Subcutaneous abdominal adipose tissue (tissue), 5 donors: ENCODE measurements at regions not wholly inside any gene's neighbourhood (a gene's known extent, or its start where the extent isn't known, plus 50 kb on each side); places are given as distances from the start of the nearest gene placed in this dataset.

Experiments used
- H3K27ac ChIP-seq: one replicate; pipeline ENCODE4 v1.7.0; 2013; ENCODE audit warnings: low read depth, mild to moderate bottlenecking, inconsistent platforms, low read length, moderate library complexity
- H3K27me3 ChIP-seq, 5 donors: one replicate each; pipeline ENCODE4 v1.7.0; 2013; ENCODE audit warnings: low read length in 5 of 5, inconsistent platforms in 1 of 5; ENCODE audit not compliant: control insufficient read depth in 5 of 5, insufficient read depth in 4 of 5
- H3K36me3 ChIP-seq, 5 donors: one replicate each; pipeline ENCODE4 v1.7.0; 2013; ENCODE audit warnings: low read length in 5 of 5; ENCODE audit not compliant: control insufficient read depth in 5 of 5, insufficient read depth in 5 of 5
- H3K4me1 ChIP-seq, 5 donors: one replicate each; pipeline ENCODE4 v1.7.0; 2013; ENCODE audit warnings: low read length in 5 of 5, mild to moderate bottlenecking in 3 of 5, moderate library complexity in 1 of 5; ENCODE audit not compliant: control insufficient read depth in 5 of 5, insufficient read depth in 5 of 5
- H3K4me3 ChIP-seq, 5 donors: one replicate each; pipeline ENCODE4 v1.7.0; 2013; ENCODE audit warnings: low read length in 5 of 5, low read depth in 1 of 5
- H3K9ac ChIP-seq, 5 donors: one replicate each; pipeline ENCODE4 v1.7.0; 2013; ENCODE audit warnings: low read length in 5 of 5, mild to moderate bottlenecking in 4 of 5, moderate library complexity in 3 of 5
- H3K9me3 ChIP-seq, 5 donors: one replicate each; pipeline ENCODE4 v1.7.0; 2013; ENCODE audit warnings: low read length in 5 of 5; ENCODE audit not compliant: control insufficient read depth in 5 of 5
- donor health status: healthy.
- donor health status: healthy.
- donor health status: healthy.
- donor health status: healthy.
- donor health status: healthy.

- Histone ChIP-seq H3K27me3 (peaks cover 5 to 31% (median 20%) of the 10 kb centered on the region in 5 donors), H3K9ac (peak overlapping the region in 4 of 5 donors; percentile 32 to 80 (median 60)), H3K27ac (peak overlapping the region; percentile 39), H3K9me3 (peaks cover 0 to 7% (median 0%) of the 10 kb centered on the region in 5 donors), H3K4me1 (peaks cover 7 to 66% (median 47%) of the 10 kb centered on the region in 5 donors), H3K36me3 (no peaks in the 10 kb centered on the region), H3K4me3 (peak overlapping the region; percentile 59 to 72 (median 67))
Observed at GRCh38 chrX:40175511-40176350, 78.0 kb upstream of the BCOR start.

GRCh38 chrX:40174854-40175510, 77.2 kb upstream of the BCOR start:
- peaks cover 7 to 67% (median 47%) of the 10 kb centered on the region in 5 donors for H3K4me1 ChIP-seq
- peak overlapping the region; percentile 31 to 72 (median 66) for H3K4me3 ChIP-seq
- H3K27ac ChIP-seq: peak overlapping the region; percentile 39
- H3K9ac ChIP-seq: peak overlapping the region in 3 of 5 donors; percentile 39 to 80 (median 64)
- no peaks in the 10 kb centered on the region for H3K36me3 ChIP-seq
- H3K9me3 ChIP-seq: peaks cover 0 to 7% (median 0%) of the 10 kb centered on the region in 5 donors
- H3K27me3 ChIP-seq: peaks cover 5 to 33% (median 20%) of the 10 kb centered on the region in 5 donors

- Histone ChIP-seq H3K4me3 (peak overlapping the region; percentile 31 to 72 (median 49)), H3K27ac (peak overlapping the region; percentile 39), H3K27me3 (peaks cover 5 to 38% (median 20%) of the 10 kb centered on the region in 5 donors), H3K4me1 (peaks cover 7 to 72% (median 47%) of the 10 kb centered on the region in 5 donors), H3K9ac (peak overlapping the region in 3 of 5 donors; percentile 8 to 48 (median 39)), H3K36me3 (no peaks in the 10 kb centered on the region), H3K9me3 (peaks cover 0 to 7% (median 0%) of the 10 kb centered on the region in 5 donors)
Observed at GRCh38 chrX:40174001-40174853, 76.5 kb upstream of the BCOR start.

DNA sequence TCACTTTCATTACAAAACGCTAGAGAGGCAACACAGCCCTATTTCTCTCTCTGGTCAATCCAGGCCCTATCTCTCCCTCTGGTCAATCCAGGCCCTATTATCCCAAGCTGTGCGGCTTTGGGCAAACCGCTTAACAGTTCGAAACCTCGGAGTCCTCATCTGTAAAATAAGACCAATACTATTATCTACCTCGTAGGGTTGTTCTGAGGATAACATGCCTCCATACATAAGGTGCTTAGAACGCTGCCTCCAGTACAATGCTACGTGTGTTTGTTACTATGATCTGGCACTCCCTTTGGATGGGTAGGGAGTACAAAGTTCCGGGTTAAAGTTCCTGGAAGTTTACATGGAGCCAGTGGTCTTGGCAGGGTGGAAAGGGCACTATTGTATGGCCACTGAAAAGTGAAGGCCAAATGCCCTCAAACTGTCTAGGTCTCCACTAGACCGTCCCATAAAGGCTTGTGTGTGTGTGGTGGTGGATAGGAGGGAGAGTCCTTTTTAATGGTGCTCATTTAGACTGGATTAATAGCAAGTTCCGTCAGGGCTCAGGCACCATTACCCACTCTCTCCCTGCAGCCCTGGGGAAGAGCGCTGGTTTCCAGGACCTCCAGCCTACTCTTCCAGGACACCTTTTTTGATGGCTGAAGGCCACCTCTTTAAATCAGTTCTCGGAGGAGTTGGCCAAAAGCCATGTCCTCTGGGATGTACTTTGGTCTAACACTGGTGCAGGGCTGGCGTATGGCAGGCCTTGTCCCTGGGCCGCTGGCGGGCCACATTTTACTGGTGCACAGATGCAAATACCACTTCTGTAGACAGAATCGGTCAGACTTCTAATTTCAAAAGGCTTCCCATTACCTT, 75.6 kb upstream of the BCOR start:
- peak overlapping the region; percentile 39 for H3K27ac ChIP-seq
- H3K4me1 ChIP-seq: peaks cover 7 to 71% (median 47%) of the 10 kb centered on the region in 5 donors
- H3K27me3 ChIP-seq: peaks cover 5 to 38% (median 24%) of the 10 kb centered on the region in 5 donors
- H3K9ac ChIP-seq: no peak overlapping the region
- peaks cover 0 to 7% (median 0%) of the 10 kb centered on the region in 5 donors for H3K9me3 ChIP-seq
- no peaks in the 10 kb centered on the region for H3K36me3 ChIP-seq
- peak overlapping the region in 4 of 5 donors; percentile 35 to 72 (median 64) for H3K4me3 ChIP-seq

- H3K9me3 ChIP-seq: peaks cover 0 to 7% (median 0%) of the 10 kb centered on the region in 5 donors
- no peaks in the 10 kb centered on the region for H3K36me3 ChIP-seq
- H3K4me3 ChIP-seq: peak overlapping the region in 4 of 5 donors; percentile 61 to 67 (median 64)
- H3K9ac ChIP-seq: peak overlapping the region in 3 of 5 donors; percentile 51 to 58 (median 56)
- H3K27me3 ChIP-seq: peaks cover 5 to 38% (median 26%) of the 10 kb centered on the region in 5 donors
- peaks cover 7 to 79% (median 54%) of the 10 kb centered on the region in 5 donors for H3K4me1 ChIP-seq
- peak overlapping the region; percentile 46 for H3K27ac ChIP-seq
Observed at GRCh38 chrX:40172401-40173142, 74.8 kb upstream of the BCOR start.

DNA sequence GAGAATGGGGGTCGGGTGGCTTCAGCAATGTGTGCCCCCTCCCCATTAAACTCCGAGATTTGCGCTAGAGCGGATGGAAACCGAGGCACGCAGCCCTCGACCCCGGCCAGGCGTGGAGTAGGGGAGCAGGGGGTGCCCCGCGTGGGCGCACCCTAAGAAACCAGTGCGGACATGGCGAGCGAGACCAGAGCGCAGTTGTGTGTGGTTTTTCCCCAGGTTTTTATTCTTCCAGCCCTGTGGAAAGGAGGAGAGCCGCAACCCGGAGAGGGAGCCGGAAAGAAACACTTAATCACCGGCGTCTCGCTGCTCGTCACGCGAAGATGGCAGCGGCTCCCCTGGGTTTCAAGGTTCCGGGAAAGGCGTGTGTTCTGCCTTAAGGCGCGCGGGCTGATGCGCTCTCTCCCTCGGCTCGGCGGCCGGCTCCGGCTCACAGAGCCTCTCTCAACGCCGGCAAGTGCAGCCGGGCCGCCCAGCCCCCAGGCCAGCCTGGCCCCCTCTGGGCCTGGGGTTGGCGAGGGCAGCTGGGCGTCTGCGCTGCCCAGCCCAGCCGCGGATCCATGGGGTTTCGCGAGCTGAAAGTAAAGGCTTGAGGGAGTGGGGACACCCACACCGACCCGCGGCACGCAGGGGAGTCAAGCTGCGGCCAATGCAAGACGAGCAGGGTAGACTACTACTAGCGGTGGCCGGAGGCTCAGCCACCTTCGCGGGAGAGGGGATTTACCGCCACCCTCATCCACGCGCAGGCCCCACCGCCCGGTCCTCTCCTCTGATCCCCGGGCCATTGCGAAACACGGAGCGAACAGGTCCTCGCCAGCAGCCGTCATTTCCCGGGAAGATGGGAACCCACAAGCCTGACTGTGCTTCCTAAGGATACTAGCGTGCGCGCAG, 74.0 kb upstream of the BCOR start:
- H3K27me3 ChIP-seq: peaks cover 5 to 40% (median 25%) of the 10 kb centered on the region in 5 donors
- H3K4me1 ChIP-seq: peaks cover 7 to 81% (median 55%) of the 10 kb centered on the region in 5 donors
- H3K9ac ChIP-seq: peak overlapping the region in 3 of 5 donors; percentile 51 to 58 (median 56)
- H3K9me3 ChIP-seq: peaks cover 0 to 7% (median 0%) of the 10 kb centered on the region in 5 donors
- peak overlapping the region; percentile 46 for H3K27ac ChIP-seq
- no peaks in the 10 kb centered on the region for H3K36me3 ChIP-seq
- H3K4me3 ChIP-seq: peak overlapping the region in 4 of 5 donors; percentile 61 to 67 (median 64)

GRCh38 chrX:40170830-40171512, 73.2 kb upstream of the BCOR start:
- Histone ChIP-seq H3K27me3 (peaks cover 5 to 46% (median 28%) of the 10 kb centered on the region in 5 donors), H3K27ac (peak overlapping the region; percentile 41), H3K9me3 (peaks cover 0 to 6% (median 0%) of the 10 kb centered on the region in 5 donors), H3K4me1 (peaks cover 7 to 81% (median 59%) of the 10 kb centered on the region in 5 donors), H3K36me3 (no peaks in the 10 kb centered on the region), H3K9ac (peak overlapping the region in 1 of 5 donors; percentile 20), H3K4me3 (peak overlapping the region in 2 of 5 donors; percentile 61 to 67)
